ENCODE measurements at regions not wholly inside any gene's neighbourhood (a gene's known extent, or its start where the extent isn't known, plus 50 kb on each side); places are given as distances from the start of the nearest gene placed in this dataset.

- DNase-seq (ENCODE audit: low spot score) = no peak
These were observed 82.8 kb upstream of the TMEM18 start for GRCh38 chr2:760001-760400.

GRCh38 chr2:758073-758820, 81.0 kb upstream of the TMEM18 start:
- DNase-seq (ENCODE audit: low spot score) = no peak

GRCh38 chr2:753123-753522, 75.9 kb upstream of the TMEM18 start:
- DNase-seq (ENCODE audit: low spot score) = no peak

- DNase-seq (ENCODE audit: low spot score) = no peak
These were observed 74.3 kb upstream of the TMEM18 start for GRCh38 chr2:751474-751873.

- no peak for DNase-seq (ENCODE audit: low spot score)
These were observed 73.4 kb upstream of the TMEM18 start for GRCh38 chr2:750628-751027.

GRCh38 chr2:747762-748351, 70.7 kb upstream of the TMEM18 start:
- DNase-seq (ENCODE audit: low spot score) = no peak

GRCh38 chr2:746697-747096, 69.5 kb upstream of the TMEM18 start:
- DNase-seq (ENCODE audit: low spot score) = no peak

GRCh38 chr2:744088-744487, 66.9 kb upstream of the TMEM18 start:
- DNase-seq (ENCODE audit: low spot score) = no peak

- no peak for DNase-seq (ENCODE audit: low spot score)
These were observed 65.0 kb upstream of the TMEM18 start for GRCh38 chr2:742221-742620.

GRCh38 chr2:741195-741496, 63.9 kb upstream of the TMEM18 start:
- DNase-seq (ENCODE audit: low spot score) = no peak

GRCh38 chr2:740322-741194, 63.4 kb upstream of the TMEM18 start:
- peak; percentile 80 for DNase-seq (ENCODE audit: low spot score)

GRCh38 chr2:739864-740321, 62.7 kb upstream of the TMEM18 start:
- DNase-seq (ENCODE audit: low spot score) = peak; percentile 76

- DNase-seq (ENCODE audit: low spot score) = no peak
These were observed 59.7 kb upstream of the TMEM18 start for GRCh38 chr2:736939-737338.

GRCh38 chr2:735670-736218, 58.5 kb upstream of the TMEM18 start:
- DNase-seq (ENCODE audit: low spot score) = no peak

GRCh38 chr2:734496-734895, 57.3 kb upstream of the TMEM18 start:
- no peak for DNase-seq (ENCODE audit: low spot score)

- DNase-seq (ENCODE audit: low spot score) = no peak
These were observed 56.3 kb upstream of the TMEM18 start for GRCh38 chr2:733495-733894.

- DNase-seq (ENCODE audit: low spot score) = no peak
These were observed 55.8 kb upstream of the TMEM18 start for GRCh38 chr2:733001-733400.

- no peak for DNase-seq (ENCODE audit: low spot score)
These were observed 54.5 kb upstream of the TMEM18 start for GRCh38 chr2:731711-732110.

- DNase-seq (ENCODE audit: low spot score) = no peak
These were observed 52.2 kb upstream of the TMEM18 start for GRCh38 chr2:729376-729861.

- DNase-seq (ENCODE audit: low spot score) = no peak
These were observed 51.0 kb upstream of the TMEM18 start for GRCh38 chr2:728165-728564.

- no peak for DNase-seq (ENCODE audit: low spot score)
These were observed 49.9 kb upstream of the TMEM18 start for GRCh38 chr2:727071-727470.
